Progenitor cell of endocrine pancreas (in vitro differentiated cells): ENCODE measurements at regions not wholly inside any gene's neighbourhood (a gene's known extent, or its start where the extent isn't known, plus 50 kb on each side); places are given as distances from the start of the nearest gene placed in this dataset.
A peak's percentile ranks its signal among the peaks of the same experiment; 100 is the strongest.
"Not testable (repeated sequence)": the region's sequence is repeated elsewhere in the genome, so short reads cannot be mapped to it uniquely, and the experiment has no call there.

Source experiments
- DNase-seq: peaks from one replicate; pipeline ENCODE4 v3.0.0; 2021; ENCODE audit warnings: low spot score; ENCODE audit not compliant: unreplicated experiment
- H3K27ac Mint-ChIP-seq: 2 replicates; pipeline ENCODE4 v1.8.0; 2021; ENCODE audit warnings: mild to moderate bottlenecking, moderate library complexity, mixed read lengths
- H3K27me3 Mint-ChIP-seq: 2 replicates; pipeline ENCODE4 v1.8.0; 2021; ENCODE audit warnings: mixed read lengths
- H3K36me3 Mint-ChIP-seq: 2 replicates; pipeline ENCODE4 v1.8.0; 2022; ENCODE audit warnings: mixed read lengths; ENCODE audit not compliant: insufficient read depth
- H3K4me1 Mint-ChIP-seq: 2 replicates; pipeline ENCODE4 v1.8.0; 2021; ENCODE audit warnings: low read depth, mixed read lengths
- H3K4me3 Mint-ChIP-seq: 2 replicates; pipeline ENCODE4 v1.8.0; 2021; ENCODE audit warnings: low read depth, mild to moderate bottlenecking, moderate library complexity, mixed read lengths
- H3K9me3 Mint-ChIP-seq: 2 replicates; pipeline ENCODE4 v1.8.0; 2021; ENCODE audit warnings: low read depth, mixed read lengths
- CTCF ChIP-seq: fragments of 200-600 bp; sonication (generic); IDR thresholded peaks from one replicate; pipeline ENCODE4 v1.5.0; 2021; ENCODE audit warnings: antibody characterized with exemption, mild to moderate bottlenecking; ENCODE audit not compliant: unreplicated experiment

- Mint-ChIP-seq H3K4me3 (no peak overlapping the region), H3K4me1 (no peaks in the 10 kb centered on the region), H3K27ac (no peak overlapping the region), H3K27me3 (no peaks in the 10 kb centered on the region), H3K36me3 (no peaks in the 10 kb centered on the region), H3K9me3 (peaks cover 14% of the 10 kb centered on the region)
- no peak for TF ChIP-seq CTCF
- no peak for DNase-seq
These were observed 55.7 kb upstream of the ABCD2 start for GRCh38 chr12:39675263-39675662.

GRCh38 chr12:39672976-39673375 lies 53.4 kb upstream of the ABCD2 start:
- Mint-ChIP-seq H3K4me3 (no peak overlapping the region), H3K27me3 (no peaks in the 10 kb centered on the region), H3K4me1 (no peaks in the 10 kb centered on the region), H3K27ac (no peak overlapping the region), H3K9me3 (peaks cover 3% of the 10 kb centered on the region), H3K36me3 (no peaks in the 10 kb centered on the region)
- no peak for DNase-seq
- no peak for TF ChIP-seq CTCF

- peak overlapping the region; percentile 42 for H3K27ac Mint-ChIP-seq
- H3K9me3 Mint-ChIP-seq = peaks cover 3% of the 10 kb centered on the region
- H3K4me3 Mint-ChIP-seq = no peak overlapping the region
- H3K27me3 Mint-ChIP-seq = no peaks in the 10 kb centered on the region
- no peaks in the 10 kb centered on the region for H3K36me3 Mint-ChIP-seq
- TF ChIP-seq CTCF = no peak
- H3K4me1 Mint-ChIP-seq = no peaks in the 10 kb centered on the region
- no peak for DNase-seq
These were observed 52.6 kb upstream of the ABCD2 start for GRCh38 chr12:39671898-39672875.

GRCh38 chr12:39669539-39669938 lies 49.9 kb upstream of the ABCD2 start:
- DNase-seq, H3K9me3 Mint-ChIP-seq, H3K4me3 Mint-ChIP-seq, H3K27me3 Mint-ChIP-seq, H3K36me3 Mint-ChIP-seq, H3K27ac Mint-ChIP-seq, H3K4me1 Mint-ChIP-seq: not testable (repeated sequence)
